ENCODE measurements at regions not wholly inside any gene's neighbourhood (a gene's known extent, or its start where the extent isn't known, plus 50 kb on each side); places are given as distances from the start of the nearest gene placed in this dataset.
A peak's percentile ranks its signal among the peaks of the same experiment; 100 is the strongest.

DNA sequence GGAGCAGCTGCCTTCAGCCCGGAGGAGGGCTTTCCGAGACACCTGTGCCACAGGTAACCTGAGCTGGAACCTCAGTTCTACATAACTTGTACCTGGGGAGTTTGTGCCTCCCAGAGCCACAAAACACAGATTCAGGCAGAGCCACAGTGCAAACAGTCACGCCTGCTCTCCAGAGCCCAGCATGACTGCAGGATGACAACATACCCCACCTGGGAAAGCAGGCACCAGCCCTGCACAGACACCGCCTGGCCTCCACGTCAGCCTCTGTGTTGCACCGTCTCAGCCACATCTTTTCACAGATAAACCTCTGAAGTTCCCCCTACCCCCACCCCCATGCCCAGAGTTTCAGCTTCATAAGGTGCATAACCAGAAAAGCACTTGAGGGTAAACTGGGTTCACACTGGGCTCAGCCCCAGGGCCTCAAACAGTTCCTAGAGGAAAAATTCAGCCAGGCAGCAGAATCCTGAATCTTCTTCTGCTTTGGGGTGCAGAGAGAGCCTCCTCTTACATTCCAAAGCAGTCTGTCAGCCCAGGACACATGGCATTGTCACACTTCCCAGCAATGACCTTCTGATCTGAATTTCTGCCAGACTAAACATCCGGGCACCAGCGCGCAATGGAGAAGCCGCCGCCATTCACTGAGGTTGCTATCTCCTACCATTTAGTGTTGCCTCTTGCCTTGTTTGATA is 229.5 kb downstream of the TOMM20 start:
- TF ChIP-seq CTCF (IDR thresholded peaks at IDR 0.05): no peak
- H3K4me3 ChIP-seq: peak overlapping the region; percentile 29
- H3K27ac ChIP-seq: peak overlapping the region in 1 of 2 donors; percentile 19
- no peak for DNase-seq (ENCODE audit: low spot score)

DNA sequence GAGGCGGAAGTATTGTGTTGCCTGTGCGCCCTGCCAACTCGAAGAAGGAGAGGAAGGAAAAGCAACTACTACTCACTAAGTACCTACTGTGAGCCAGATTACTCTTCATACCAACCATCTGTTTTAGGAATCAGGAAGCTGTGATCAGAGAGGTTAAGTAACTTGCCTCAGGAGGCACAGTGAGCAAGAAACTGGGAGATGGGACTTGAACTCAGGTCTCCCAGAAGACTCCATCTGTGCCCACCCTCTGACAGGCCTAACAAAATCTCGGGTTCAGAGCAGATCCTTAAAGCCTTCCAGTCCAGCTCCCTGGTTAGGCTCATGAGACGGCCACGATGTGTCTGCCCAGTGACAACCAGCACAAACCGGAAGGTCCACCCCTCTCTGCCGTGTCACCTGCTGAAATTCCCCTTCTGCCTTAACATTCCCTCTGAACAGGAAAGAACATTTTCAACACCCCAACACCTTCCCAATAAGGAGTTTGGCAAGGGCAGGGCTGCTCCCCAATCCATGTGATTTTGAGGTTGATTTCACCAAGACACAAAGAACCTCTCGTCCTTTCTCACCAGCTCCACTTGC is 230.1 kb downstream of the TOMM20 start:
- no peak for TF ChIP-seq CTCF (IDR thresholded peaks at IDR 0.05)
- Histone ChIP-seq H3K27ac (no peak overlapping the region), H3K4me3 (no peak overlapping the region)
- DNase-seq (ENCODE audit: low spot score): no peak

- DNase-seq (ENCODE audit: low spot score): no peak
- Histone ChIP-seq H3K4me3 (no peak overlapping the region), H3K27ac (no peak overlapping the region)
- TF ChIP-seq CTCF (IDR thresholded peaks at IDR 0.05): no peak
Observed at GRCh38 chr1:234897754-234898454, 230.7 kb downstream of the TOMM20 start.

DNA sequence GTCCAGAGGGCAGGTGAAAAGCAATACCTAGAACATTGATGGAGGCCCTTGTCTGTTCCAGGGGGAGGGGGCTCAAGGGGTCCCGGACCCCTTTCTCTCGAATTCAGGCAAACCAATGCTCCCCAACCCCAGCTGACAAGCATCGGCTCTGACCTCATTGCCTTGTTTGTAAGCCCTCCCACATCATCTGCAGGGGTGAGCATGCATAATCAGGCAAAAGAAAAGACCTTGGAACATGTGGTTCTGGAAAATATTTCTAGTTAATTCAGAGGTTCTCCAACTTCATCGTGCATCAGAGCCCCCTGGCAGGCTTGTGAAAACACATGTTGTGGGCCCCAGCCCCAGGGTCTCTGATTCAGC is 231.3 kb downstream of the TOMM20 start:
- no peak overlapping the region for H3K4me3 ChIP-seq
- TF ChIP-seq CTCF (IDR thresholded peaks at IDR 0.05): no peak
- H3K27ac ChIP-seq: no peak overlapping the region
- no peak for DNase-seq (ENCODE audit: low spot score)

- Histone ChIP-seq H3K4me3 (no peak overlapping the region), H3K27ac (no peak overlapping the region)
- DNase-seq (ENCODE audit: low spot score): no peak
- TF ChIP-seq CTCF (IDR thresholded peaks at IDR 0.05): no peak
Observed at GRCh38 chr1:234896477-234897389, 231.9 kb downstream of the TOMM20 start.

DNA sequence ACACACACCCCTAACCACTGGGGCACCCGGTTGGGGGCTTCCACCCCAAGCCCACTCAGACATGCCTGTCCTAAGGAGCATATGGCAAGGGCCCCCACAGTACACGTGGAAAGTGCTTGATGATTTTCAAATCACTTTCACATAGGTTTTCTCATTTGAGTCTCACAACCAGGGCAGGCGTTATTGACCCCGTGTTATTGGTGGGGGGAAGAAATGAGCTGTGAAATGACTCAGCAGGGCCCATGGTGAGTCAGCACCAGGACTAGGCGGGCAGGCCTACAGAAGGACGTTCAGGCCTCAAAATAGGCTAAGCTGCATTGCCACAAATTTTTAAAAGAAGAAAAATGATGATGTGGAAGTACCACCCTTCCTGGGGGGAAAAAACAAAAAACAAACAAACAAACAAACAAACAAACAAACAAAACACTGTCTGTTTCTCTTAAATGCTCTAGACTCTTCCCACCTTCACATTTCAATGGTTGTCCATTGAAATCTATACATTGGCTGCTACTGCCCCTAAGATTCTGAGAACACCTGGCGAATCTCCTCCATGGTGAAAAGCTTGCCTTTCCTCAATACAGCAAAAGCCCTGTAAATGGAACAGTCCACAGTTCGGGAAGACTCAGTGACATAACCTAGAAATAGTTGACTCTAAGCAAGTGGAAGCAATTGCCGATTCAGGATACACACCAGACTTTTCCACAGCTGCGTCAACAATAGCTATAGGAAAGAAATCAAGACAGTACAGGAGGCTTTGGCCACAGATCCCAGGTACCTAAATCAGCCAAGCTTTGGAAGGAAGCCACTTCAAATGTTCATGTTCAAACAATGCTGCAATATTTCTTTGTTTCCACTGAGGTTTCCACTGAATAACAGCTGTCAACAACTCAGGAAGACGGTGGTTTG is 234.7 kb downstream of the TOMM20 start:
- no peak overlapping the region for H3K27ac ChIP-seq
- TF ChIP-seq CTCF (IDR thresholded peaks at IDR 0.05): no peak
- H3K4me3 ChIP-seq: no peak overlapping the region
- DNase-seq (ENCODE audit: low spot score): no peak
